Right lobe of liver (tissue), 4 donors: ENCODE measurements at regions not wholly inside any gene's neighbourhood (a gene's known extent, or its start where the extent isn't known, plus 50 kb on each side); places are given as distances from the start of the nearest gene placed in this dataset.

ENCODE experiments used
- POLR2A ChIP-seq: fragments of 450-650 bp; IDR thresholded peaks from one replicate; pipeline ENCODE4 v1.6.1; 2017; ENCODE audit warnings: antibody characterized with exemption, mild to moderate bottlenecking
- TF ChIP-seq, protein P1 (sequence below), 4 donors: fragments of 200-600 bp in 3 of 4; fragments of 450-650 bp in 1 of 4; IDR thresholded peaks; one replicate each; pipeline versions ENCODE4 v1.5.1 to v1.8.0; 2016 to 2022; ENCODE audit warnings: antibody characterized with exemption in 4 of 4, mild to moderate bottlenecking in 2 of 4
- donor health status: DM: no; HTN: no; CAD: no.
- donor health status: DM: no; HTN: no; CAD: no.
- donor health status: DM: no; HTN: yes; CAD: no.

DNA sequence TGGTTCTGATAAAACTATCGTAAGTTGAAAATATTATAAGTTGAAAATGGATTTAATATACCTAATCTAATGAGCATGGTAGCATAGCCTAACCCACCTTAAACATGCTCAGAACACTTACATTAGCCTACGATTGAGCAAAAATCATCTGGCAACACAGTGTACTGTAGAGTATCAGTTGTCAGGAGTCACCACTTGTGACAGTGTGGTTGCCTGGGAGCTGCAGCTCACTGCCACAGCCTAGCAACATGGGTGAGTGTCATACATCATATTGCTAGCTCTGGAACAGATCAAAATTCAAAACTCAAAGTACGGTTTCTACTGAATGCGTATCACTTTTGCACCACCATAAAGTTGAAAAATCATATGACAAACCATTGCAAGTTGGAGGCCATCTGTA, 203.5 kb downstream of the ATXN7L3B start:
- TF ChIP-seq, protein P1, sequence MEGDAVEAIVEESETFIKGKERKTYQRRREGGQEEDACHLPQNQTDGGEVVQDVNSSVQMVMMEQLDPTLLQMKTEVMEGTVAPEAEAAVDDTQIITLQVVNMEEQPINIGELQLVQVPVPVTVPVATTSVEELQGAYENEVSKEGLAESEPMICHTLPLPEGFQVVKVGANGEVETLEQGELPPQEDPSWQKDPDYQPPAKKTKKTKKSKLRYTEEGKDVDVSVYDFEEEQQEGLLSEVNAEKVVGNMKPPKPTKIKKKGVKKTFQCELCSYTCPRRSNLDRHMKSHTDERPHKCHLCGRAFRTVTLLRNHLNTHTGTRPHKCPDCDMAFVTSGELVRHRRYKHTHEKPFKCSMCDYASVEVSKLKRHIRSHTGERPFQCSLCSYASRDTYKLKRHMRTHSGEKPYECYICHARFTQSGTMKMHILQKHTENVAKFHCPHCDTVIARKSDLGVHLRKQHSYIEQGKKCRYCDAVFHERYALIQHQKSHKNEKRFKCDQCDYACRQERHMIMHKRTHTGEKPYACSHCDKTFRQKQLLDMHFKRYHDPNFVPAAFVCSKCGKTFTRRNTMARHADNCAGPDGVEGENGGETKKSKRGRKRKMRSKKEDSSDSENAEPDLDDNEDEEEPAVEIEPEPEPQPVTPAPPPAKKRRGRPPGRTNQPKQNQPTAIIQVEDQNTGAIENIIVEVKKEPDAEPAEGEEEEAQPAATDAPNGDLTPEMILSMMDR (IDR thresholded peaks at IDR 0.05), result no peak
- no peak for TF ChIP-seq POLR2A
